Hematopoietic multipotent progenitor cell treated with erythropoietin and hydrocortisone succinate and interleukin-3 and kit ligand, for 4 days (in vitro differentiated cells): ENCODE measurements at regions not wholly inside any gene's neighbourhood (a gene's known extent, or its start where the extent isn't known, plus 50 kb on each side); places are given as distances from the start of the nearest gene placed in this dataset.
"Not testable (repeated sequence)": the region's sequence is repeated elsewhere in the genome, so short reads cannot be mapped to it uniquely, and the experiment has no call there.

ENCODE experiments used
- DNase-seq: peaks from one replicate; pipeline ENCODE4 v3.0.0-alpha.2; 2015

DNA sequence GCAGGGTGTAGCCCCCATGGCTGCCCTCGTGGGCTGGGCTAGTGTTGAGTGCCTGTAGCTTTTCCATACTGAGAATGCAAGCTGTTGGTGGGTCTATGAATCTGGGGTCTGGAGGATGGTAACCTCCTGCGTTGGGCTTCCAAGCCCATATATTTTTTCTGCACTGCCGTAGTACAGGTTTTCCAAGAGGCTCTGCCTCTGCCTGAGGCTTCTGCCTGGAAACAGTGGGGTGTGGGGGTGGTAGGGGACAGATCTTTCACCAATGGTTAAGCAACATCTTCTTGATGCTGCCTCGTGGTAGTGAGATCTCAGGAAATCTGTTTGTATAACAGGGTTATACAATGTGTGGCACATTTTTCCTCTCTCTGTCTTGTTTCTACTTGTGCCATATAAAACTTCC is 189.0 kb upstream of the ZNF519 start:
- not testable (repeated sequence) for DNase-seq

DNA sequence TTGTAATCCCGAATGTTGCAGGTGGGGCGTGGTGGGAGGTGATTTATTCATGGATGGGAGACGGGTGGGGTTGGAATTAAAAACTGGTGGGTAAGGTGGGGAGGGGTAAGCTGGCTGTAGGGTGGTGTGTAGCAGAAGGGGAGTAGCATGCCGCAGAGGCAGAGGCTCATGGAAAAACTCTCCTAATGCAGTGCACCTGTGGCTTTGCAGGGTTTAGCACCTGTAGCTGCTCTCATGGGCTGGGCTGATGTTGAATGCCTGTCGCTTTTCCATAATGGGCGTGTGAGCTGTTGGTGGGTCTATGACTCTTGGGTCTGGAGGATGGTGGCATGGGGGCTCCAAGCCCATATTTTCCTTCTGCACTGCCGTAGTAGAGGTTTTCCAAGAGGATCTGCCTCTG is 169.0 kb upstream of the ZNF519 start:
- DNase-seq, result not testable (repeated sequence)

GRCh38 chr18:14295081-14295480 is 162.8 kb upstream of the ZNF519 start:
- not testable (repeated sequence) for DNase-seq

DNA sequence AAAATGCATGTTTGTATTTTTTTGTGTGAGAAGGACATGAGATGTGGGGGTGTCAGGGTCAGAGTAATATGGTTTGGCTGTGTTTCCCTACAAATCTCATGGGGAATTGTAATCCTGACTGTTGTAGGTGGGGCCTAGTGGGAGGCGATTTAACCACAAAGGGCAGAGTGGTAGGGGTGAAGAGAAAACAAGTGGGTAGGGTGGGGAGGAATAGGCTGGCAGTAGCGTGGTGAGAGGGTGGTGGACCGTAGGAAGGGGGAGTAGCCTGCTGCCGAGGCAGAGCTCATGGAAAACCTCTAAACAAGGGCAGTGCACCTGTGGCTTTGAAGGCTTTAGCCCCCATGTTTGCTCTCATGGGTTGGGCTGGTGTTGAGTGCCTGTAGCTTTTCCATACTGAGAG is 152.8 kb upstream of the ZNF519 start:
- DNase-seq, result no peak

DNA sequence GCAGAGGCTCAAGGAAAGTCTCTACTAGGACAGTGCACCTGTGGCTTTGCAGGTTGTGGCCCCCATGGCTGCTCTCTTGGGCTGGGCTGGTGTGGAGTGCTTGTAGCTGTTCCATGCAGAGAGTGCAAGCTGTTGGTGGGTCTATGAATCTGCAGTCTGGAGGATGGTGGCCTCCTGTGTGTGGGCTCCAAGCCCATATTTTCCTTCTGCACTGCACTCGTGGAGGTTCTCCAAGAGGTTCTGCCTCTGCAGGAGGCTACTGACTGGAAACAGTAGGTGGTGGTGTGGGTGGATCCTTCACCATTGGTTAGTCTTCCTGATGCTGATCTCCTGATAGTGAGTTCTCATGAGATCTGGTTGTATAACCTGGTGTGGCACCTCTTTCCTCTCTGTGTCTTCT is 143.2 kb upstream of the ZNF519 start:
- DNase-seq, result not testable (repeated sequence)

DNA sequence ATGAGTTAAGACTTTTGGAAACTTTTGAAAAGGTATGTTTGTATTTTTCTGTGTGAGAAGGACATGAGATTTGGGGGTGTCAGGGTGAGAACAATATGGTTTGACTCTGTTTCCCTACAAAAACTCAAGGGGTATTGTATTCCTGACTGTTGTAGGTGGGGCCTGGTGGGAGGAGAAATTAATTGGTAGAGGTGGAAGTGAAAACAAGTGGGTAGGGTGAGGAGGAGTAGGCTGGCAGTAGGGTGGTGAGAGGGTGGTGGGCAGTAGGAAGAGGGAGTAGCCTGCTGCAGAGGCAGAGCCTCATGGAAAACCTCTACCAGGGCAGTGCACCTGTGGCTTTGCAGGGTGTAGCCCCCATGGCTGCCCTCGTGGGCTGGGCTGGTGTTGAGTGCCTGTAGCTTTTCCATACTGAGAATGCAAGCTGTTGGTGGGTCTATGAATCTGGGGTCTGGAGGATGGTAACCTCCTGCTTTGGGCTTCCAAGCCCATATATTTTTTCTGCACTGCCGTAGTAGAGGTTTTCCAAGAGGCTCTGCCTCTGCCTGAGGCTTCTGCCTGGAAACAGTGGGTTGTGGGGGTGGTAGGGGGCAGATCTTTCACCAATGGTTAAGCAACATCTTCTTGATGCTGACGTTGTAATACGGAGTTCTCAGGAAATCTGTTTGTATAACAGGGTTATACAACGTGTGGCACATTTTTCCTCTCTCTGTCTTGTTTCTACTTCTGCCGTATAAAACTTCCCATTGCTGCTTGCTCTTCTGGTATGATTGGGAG is 133.6 kb upstream of the ZNF519 start:
- not testable (repeated sequence) for DNase-seq

- DNase-seq, result not testable (repeated sequence)
Measured at GRCh38 chr18:14262786-14263185, 130.6 kb upstream of the ZNF519 start.

GRCh38 chr18:14250084-14250677 is 117.9 kb upstream of the ZNF519 start:
- not testable (repeated sequence) for DNase-seq

DNA sequence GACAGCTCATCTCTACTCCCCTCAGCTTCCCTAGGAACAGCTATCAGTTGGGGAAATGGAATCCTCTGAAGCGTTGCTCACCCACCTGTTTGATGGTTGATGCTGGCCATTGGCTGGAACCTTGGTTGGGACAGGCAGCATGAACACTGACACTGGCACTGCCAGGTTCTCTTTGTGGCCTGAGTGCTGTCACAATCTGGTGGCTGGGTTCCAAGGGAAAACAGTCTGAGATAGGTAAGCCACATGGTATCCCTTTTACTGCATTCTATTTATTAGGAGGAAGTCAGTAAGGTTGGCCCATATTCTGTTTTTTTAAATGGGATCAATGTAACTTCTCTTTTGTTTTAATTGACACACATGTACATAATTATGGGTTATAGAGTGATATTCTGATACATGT is 107.0 kb upstream of the ZNF519 start:
- peak; percentile 0 for DNase-seq

- peak; percentile 13 for DNase-seq
Measured at GRCh38 chr18:14236356-14237048, 104.3 kb upstream of the ZNF519 start.

DNA sequence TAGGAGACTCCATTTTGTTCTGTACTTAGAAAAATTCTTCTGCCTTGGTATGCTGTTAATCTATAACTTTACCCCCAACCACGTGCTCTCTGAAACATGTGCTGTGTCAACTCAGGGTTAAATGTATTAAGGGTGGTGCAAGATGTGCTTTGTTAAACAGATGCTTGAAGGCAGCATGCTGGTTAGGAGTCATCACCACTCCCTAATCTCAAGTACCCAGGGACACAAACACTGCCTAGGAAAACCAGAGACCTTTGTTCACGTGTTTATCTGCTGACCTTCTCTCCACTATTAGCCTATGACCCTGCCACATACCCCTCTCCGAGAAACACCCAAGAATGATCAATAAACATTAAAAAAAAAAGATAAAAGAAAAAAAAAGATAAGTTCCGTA is 93.0 kb upstream of the ZNF519 start:
- DNase-seq, result not testable (repeated sequence)

DNA sequence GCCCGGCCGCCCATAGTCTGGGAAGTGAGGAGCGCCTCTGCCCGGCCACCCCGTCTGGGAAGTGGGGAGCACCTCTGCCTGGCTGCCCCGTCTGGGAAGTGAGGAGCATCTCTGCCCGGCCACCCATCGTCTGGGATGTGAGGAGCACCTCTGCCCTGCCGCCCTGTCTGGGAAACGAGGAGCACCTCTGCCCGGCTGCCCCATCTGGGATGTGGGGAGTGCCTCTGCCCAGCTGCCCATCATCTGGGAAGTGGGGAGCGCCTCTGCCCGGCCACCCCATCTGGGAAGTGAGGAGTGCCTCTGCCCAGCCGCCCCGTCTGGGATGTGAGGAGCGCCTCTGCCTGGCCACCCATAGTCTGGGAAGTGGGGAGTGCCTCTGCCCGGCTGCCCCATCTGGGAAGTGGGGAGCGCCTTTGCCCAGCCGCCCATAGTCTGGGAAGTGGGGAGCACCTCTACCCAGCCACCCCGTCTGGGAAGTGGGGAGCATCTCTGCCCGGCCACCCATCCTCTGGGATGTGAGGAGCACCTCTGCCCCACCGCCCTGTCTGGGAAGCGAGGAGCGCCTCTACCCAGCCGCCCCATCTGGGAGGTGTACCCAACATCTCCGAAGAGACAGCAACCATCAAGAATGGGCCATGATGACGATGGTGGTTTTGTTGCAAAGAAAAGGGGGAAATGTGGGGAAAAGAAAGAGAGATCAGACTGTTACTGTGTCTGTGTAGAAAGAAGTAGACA is 92.5 kb upstream of the ZNF519 start:
- DNase-seq, result not testable (repeated sequence)

DNA sequence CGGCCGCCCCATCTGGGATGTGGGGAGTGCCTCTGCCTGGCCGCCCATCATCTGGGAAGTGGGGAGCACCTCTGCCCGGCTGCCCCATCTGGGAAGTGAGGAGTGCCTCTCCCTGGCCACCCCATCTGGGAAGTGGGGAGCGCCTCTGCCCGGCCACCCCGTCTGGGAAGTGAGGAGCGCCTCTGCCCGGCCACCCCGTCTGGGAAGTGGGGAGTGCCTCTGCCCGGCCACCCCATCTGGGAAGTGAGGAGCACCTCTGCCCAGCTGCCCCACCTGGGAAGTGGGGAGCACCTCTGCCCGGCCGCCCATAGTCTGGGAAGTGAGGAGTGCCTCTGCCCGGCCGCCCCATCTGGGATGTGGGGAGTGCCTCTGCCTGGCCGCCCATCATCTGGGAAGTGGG is 91.7 kb upstream of the ZNF519 start:
- not testable (repeated sequence) for DNase-seq

GRCh38 chr18:14223231-14223822 is 91.1 kb upstream of the ZNF519 start:
- not testable (repeated sequence) for DNase-seq

DNA sequence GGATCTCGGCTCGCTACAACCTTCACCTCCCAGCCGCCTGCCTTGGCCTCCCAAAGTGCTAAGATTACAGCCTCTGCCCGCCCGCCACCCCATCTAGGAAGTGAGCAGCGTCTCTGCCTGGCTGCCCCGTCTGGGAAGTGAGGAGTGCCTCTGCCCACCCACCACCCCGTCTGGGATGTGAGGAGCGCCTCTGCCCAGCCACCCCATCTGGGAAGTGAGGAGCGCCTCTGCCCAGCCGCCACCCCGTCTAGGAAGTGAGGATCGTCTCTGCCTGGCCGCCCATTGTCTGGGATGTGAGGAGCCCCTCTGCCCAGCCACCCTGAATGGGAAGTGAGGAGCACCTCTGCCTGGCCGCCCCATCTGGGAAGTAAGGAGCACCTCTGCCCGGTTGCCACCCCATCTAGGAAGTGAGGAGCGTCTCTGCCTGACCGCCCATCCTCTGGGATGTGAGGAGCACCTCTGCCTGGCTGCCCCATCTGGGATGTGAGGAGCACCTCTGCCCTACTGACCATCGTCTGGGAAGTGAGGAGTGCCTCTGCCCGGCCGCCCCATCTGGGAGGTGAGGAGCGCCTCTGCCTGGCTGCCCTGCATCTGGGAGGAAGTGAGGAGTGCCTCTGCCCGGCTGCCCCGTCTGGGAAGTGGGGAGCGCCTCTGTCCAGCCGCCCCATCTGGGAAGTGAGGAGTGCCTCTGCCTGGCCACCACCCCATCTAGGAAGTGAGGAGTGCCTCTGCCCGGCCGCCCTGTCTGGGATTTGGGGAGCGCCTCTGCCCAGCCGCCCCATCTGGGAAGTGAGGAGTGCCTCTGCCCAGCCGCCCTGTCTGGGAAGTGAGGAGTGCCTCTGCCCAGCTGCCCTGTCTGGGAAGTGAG is 90.4 kb upstream of the ZNF519 start:
- not testable (repeated sequence) for DNase-seq

DNA sequence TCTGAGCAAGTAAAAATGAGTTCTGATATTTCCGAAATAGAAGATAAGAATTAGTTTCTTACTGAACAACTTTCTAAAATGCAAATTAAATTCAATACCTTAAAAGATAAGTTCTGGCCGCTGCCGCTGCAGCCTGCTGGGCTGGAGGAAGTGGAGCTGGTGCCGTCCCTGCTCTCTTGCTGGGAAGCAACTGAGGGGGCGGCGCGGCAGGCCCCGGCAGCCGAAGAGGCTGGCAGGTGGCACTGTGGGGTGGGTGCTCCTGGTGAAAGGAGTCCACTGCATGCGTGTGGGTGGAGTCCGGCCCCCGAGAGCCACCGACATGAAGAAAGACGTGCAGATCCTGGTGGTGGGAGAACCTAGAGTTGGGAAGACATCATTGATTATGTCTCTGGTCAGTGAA is 89.5 kb upstream of the ZNF519 start:
- DNase-seq, result no peak

DNA sequence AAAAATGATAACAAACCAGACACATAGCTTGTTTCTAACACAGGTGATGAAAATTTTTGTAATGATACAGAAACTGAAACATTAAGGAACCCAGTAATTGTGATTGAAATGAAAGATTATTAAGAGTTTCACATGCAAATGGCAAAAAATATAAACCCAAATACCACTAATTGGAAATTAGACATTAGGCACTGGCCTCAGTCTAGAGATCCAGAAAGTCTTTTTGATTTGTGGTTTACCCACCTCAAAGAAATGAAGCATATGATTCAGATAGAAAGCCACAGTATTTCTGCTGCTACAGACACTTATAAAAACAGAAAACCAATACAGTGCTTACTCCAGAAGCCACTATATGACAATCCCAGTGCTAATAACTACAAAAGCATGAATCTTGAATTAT is 83.7 kb upstream of the ZNF519 start:
- not testable (repeated sequence) for DNase-seq

GRCh38 chr18:14203424-14203823 is 71.2 kb upstream of the ZNF519 start:
- not testable (repeated sequence) for DNase-seq

DNA sequence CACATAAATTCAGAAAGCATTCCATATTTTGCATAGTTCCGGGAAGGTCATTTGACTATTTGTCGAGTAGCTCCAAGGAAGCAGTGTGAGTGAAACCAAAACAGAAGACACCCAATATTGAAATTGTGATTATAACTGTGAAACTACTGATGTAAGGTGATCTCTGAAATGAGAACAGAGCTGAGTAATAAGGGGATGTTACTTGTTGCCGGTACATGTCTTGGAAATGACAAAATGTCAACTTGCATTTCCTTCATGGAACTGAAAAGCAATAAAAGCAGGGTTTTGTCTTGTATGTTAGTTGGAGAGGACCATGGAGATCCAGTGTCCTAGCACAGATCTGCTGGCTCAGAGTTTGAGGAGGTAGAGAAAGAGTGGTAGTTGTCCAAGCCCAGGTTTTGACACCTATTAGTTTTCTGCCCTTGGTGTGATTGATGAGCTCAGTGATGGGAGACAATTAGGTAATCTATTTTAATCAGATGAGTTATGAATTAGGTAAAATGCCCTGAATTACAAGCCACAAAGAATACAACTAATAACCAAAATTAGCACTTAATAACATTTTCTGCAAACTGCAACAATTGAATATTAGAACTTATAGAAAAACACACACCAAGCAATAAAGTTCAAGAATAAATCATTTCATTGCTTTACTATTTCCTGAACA is 58.7 kb upstream of the ZNF519 start:
- not testable (repeated sequence) for DNase-seq

- peak; percentile 35 for DNase-seq
Measured at GRCh38 chr18:14189858-14190257, 57.6 kb upstream of the ZNF519 start.

GRCh38 chr18:14188751-14189406 is 56.6 kb upstream of the ZNF519 start:
- not testable (repeated sequence) for DNase-seq
